HEK293T (cell line): ENCODE measurements at regions not wholly inside any gene's neighbourhood (a gene's known extent, or its start where the extent isn't known, plus 50 kb on each side); places are given as distances from the start of the nearest gene placed in this dataset.

Experiments used
- CTCF ChIA-PET: fragments of 350-600 bp; formaldehyde crosslinking; extraction: SDS; loops from one replicate; lab custom pipeline; 2021; ENCODE audit warnings: antibody characterized with exemption, inconsistent platforms; lab: Yijun Ruan, JAX
- POLR2A ChIA-PET: fragments of 350-600 bp; formaldehyde crosslinking; extraction: SDS; loops from one replicate; lab custom pipeline; 2020; ENCODE audit warnings: antibody characterized with exemption, inconsistent platforms; lab: Yijun Ruan, JAX
- DNase-seq: peaks from one replicate; pipeline ENCODE4 v3.0.0; 2012; ENCODE audit warnings: mixed read lengths; ENCODE audit errors: extremely low spot score
- ARNT ChIP-seq: fragments of 450-650 bp; IDR thresholded peaks from 2 replicates; pipeline ENCODE4 v1.6.1; 2017; ENCODE audit warnings: mild to moderate bottlenecking
- BHLHE40 ChIP-seq: fragments of 450-650 bp; IDR thresholded peaks from 2 replicates; pipeline ENCODE4 v1.6.1; 2016; ENCODE audit warnings: mild to moderate bottlenecking, moderate library complexity, borderline replicate concordance
- CTBP1 ChIP-seq: fragments of 450-650 bp; IDR thresholded peaks from 2 replicates; pipeline ENCODE4 v1.6.1; 2016; ENCODE audit warnings: borderline replicate concordance
- ELF4 ChIP-seq: fragments of 450-650 bp; IDR thresholded peaks from 2 replicates; pipeline ENCODE4 v1.6.1; 2017; ENCODE audit warnings: antibody characterized with exemption
- FOXA1 ChIP-seq: fragments of 450-650 bp; IDR thresholded peaks from 2 replicates; pipeline ENCODE4 v1.6.1; 2016; ENCODE audit warnings: mild to moderate bottlenecking
- FOXK2 ChIP-seq: fragments of 450-650 bp; IDR thresholded peaks from 2 replicates; pipeline ENCODE4 v1.6.1; 2016; ENCODE audit warnings: mild to moderate bottlenecking
- FOXM1 ChIP-seq: fragments of 450-650 bp; IDR thresholded peaks from 2 replicates; pipeline ENCODE4 v1.6.1; 2017; ENCODE audit warnings: mild to moderate bottlenecking, borderline replicate concordance
- HDGF ChIP-seq: fragments of 450-650 bp; IDR thresholded peaks from 2 replicates; pipeline ENCODE4 v1.6.1; 2017; ENCODE audit warnings: antibody characterized with exemption, borderline replicate concordance
- L3MBTL2 ChIP-seq: fragments of 450-650 bp; conservative IDR thresholded peaks from 2 replicates; pipeline ENCODE4 v1.6.1; 2016; ENCODE audit warnings: mild to moderate bottlenecking
- LEF1 ChIP-seq: fragments of 450-650 bp; IDR thresholded peaks from 2 replicates; pipeline ENCODE4 v1.6.1; 2017; ENCODE audit warnings: mild to moderate bottlenecking, borderline replicate concordance
- NFRKB ChIP-seq: fragments of 450-650 bp; IDR thresholded peaks from 2 replicates; pipeline ENCODE4 v1.6.1; 2016; ENCODE audit warnings: mild to moderate bottlenecking, moderate library complexity
- SP1 ChIP-seq: fragments of 450-650 bp; IDR thresholded peaks from 2 replicates; pipeline ENCODE4 v1.6.1; 2017
- SUZ12 ChIP-seq: fragments of 450-650 bp; IDR thresholded peaks from 2 replicates; pipeline ENCODE4 v1.6.1; 2016; ENCODE audit warnings: mild to moderate bottlenecking
- TARDBP ChIP-seq: fragments of 450-650 bp; IDR thresholded peaks from 2 replicates; pipeline ENCODE4 v1.6.1; 2016
- ZNF384 ChIP-seq: fragments of 450-650 bp; IDR thresholded peaks from 2 replicates; pipeline ENCODE4 v1.6.1; 2016
- TF ChIP-seq, protein P1 (sequence below): fragments of 450-650 bp; IDR thresholded peaks from 2 replicates; pipeline ENCODE4 v1.6.1; 2016

DNA sequence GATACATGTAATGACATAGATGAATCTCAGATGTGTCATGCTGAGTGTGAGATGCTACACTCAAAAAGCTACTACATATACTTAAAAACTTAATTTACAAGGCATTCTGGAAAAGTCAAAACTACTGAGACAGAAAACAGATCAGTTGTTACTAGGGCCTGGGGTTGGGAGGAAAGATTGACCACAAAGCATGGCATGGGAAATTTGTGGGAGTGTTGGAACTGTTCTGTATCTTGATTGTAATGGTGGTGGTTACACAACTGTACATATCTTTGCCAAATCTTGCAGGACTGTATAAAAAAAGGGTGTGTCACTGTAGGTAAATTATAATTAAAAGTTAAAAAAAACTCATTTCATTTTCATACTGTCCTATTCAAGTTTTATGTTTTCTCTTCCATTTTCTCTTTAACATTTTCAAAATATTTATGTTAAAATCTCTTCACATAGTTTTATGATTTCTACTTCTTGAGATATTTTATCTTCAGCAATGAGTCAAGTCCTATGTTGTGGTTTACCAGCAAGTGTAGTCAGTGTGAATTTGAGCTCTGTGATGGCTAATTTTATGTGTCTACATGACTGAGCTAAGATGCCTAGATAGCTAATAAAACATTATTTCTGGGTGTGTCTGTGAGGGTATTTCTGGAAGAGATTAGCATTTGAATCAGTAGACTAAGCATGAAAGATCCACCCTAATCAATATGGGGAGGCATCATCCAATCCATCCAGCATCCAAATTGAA is 58.6 kb upstream of the VRK2 start:
- POLR2A ChIA-PET, result no interaction called here
- no peak for TF ChIP-seq ARNT
- TF ChIP-seq ELF4, result no peak
- no peak for TF ChIP-seq ZNF384
- TF ChIP-seq NFRKB, result no peak
- no peak for TF ChIP-seq BHLHE40
- TF ChIP-seq FOXM1, result no peak
- TF ChIP-seq LEF1, result no peak
- no peak for TF ChIP-seq HDGF
- TF ChIP-seq SUZ12, result no peak
- TF ChIP-seq CTBP1, result no peak
- TF ChIP-seq L3MBTL2, result no peak
- CTCF ChIA-PET, result no interaction called here
- DNase-seq, result no peak

DNA sequence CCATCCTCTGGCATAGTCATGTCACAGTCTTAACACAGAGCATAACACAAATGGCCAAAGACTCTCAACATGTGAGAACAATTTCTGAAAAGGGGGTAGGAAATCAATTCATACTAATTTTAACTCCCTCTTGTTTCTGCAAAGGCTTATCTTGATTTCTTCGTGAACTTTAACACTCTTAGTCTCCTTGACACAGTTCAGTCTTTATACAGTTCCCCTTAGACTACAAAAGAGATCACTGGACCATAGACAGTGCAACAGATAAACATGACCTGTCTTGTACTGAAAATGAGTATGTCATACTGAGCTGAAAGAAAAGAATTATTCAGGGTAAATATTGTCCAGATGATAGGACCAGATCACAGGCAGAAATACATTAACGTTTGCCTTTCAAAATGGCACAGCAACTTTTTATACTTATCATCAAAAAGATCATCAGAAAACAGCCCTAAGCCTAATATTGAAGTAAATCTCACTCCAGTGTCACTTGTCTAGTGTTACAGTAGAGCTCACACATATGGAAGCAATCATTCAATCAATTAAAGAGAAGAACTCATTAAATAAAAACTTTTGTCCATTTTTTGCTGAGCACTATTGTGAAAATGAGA is 56.4 kb upstream of the VRK2 start:
- TF ChIP-seq, protein P1, sequence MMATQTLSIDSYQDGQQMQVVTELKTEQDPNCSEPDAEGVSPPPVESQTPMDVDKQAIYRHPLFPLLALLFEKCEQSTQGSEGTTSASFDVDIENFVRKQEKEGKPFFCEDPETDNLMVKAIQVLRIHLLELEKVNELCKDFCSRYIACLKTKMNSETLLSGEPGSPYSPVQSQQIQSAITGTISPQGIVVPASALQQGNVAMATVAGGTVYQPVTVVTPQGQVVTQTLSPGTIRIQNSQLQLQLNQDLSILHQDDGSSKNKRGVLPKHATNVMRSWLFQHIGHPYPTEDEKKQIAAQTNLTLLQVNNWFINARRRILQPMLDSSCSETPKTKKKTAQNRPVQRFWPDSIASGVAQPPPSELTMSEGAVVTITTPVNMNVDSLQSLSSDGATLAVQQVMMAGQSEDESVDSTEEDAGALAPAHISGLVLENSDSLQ, result no peak
- TF ChIP-seq ZNF384 (no peak), ARNT (no peak), LEF1 (no peak), L3MBTL2 (no peak), HDGF (no peak), CTBP1 (no peak), TARDBP (no peak), FOXK2 (no peak), BHLHE40 (no peak), ELF4 (no peak), NFRKB (no peak), FOXM1 (no peak), SP1 (no peak), SUZ12 (no peak), FOXA1 (no peak)
- no peak for DNase-seq
- CTCF ChIA-PET, result no interaction called here
- POLR2A ChIA-PET, result no interaction called here
